ENCODE measurements at regions not wholly inside any gene's neighbourhood (a gene's known extent, or its start where the extent isn't known, plus 50 kb on each side); places are given as distances from the start of the nearest gene placed in this dataset.
"Not testable (repeated sequence)": the region's sequence is repeated elsewhere in the genome, so short reads cannot be mapped to it uniquely, and the experiment has no call there.

GRCh38 chrX:26851981-26852380, 611.2 kb downstream of the PPP4R3C start:
- DNase-seq: no peak

- no peak for DNase-seq
These were observed 614.6 kb downstream of the PPP4R3C start for GRCh38 chrX:26848511-26848910.

GRCh38 chrX:26845056-26845455, 618.1 kb downstream of the PPP4R3C start:
- no peak for DNase-seq

- no peak for DNase-seq
These were observed 606.5 kb downstream of the MAGEB5 start for GRCh38 chrX:26822448-26822847.

GRCh38 chrX:26789751-26790150, 573.8 kb downstream of the MAGEB5 start:
- DNase-seq: no peak

- no peak for DNase-seq
These were observed 572.5 kb downstream of the MAGEB5 start for GRCh38 chrX:26788402-26788998.

- DNase-seq: no peak
These were observed 567.7 kb downstream of the MAGEB5 start for GRCh38 chrX:26783512-26784225.

GRCh38 chrX:26778320-26778888, 562.4 kb downstream of the MAGEB5 start:
- no peak for DNase-seq

- no peak for DNase-seq
These were observed 546.3 kb downstream of the MAGEB5 start for GRCh38 chrX:26762253-26762652.

- not testable (repeated sequence) for DNase-seq
These were observed 539.8 kb downstream of the MAGEB5 start for GRCh38 chrX:26755760-26756159.

- DNase-seq: no peak
These were observed 531.9 kb downstream of the MAGEB5 start for GRCh38 chrX:26747877-26748276.

- no peak for DNase-seq
These were observed 506.9 kb downstream of the MAGEB5 start for GRCh38 chrX:26722666-26723428.

GRCh38 chrX:26672571-26672970, 456.6 kb downstream of the MAGEB5 start:
- DNase-seq: no peak

- DNase-seq: no peak
These were observed 454.6 kb downstream of the MAGEB5 start for GRCh38 chrX:26670521-26670920.

GRCh38 chrX:26664919-26665318, 448.9 kb downstream of the MAGEB5 start:
- DNase-seq: no peak

- DNase-seq: no peak
These were observed 437.1 kb downstream of the MAGEB5 start for GRCh38 chrX:26653050-26653449.

GRCh38 chrX:26651755-26652154, 435.8 kb downstream of the MAGEB5 start:
- no peak for DNase-seq

- no peak for DNase-seq
These were observed 433.6 kb downstream of the MAGEB5 start for GRCh38 chrX:26649534-26649933.

- DNase-seq: no peak
These were observed 415.4 kb downstream of the MAGEB5 start for GRCh38 chrX:26631385-26631784.

- DNase-seq: no peak
These were observed 398.0 kb downstream of the MAGEB5 start for GRCh38 chrX:26613956-26614355.

GRCh38 chrX:26606971-26607370, 391.0 kb downstream of the MAGEB5 start:
- DNase-seq: no peak

- no peak for DNase-seq
These were observed 382.0 kb downstream of the MAGEB5 start for GRCh38 chrX:26597981-26598380.

GRCh38 chrX:26590849-26591248, 374.9 kb downstream of the MAGEB5 start:
- DNase-seq: no peak

GRCh38 chrX:26586570-26586969, 370.6 kb downstream of the MAGEB5 start:
- DNase-seq: no peak

Data from activated T-cell treated with anti-CD3 and anti-CD28 coated beads, Interleukin-2, amount 50 U/mL, for 1 hour (primary cell).